ENCODE measurements at regions not wholly inside any gene's neighbourhood (a gene's known extent, or its start where the extent isn't known, plus 50 kb on each side); places are given as distances from the start of the nearest gene placed in this dataset.
"Not testable (repeated sequence)": the region's sequence is repeated elsewhere in the genome, so short reads cannot be mapped to it uniquely, and the experiment has no call there.

GRCh38 chr6:6459963-6460362 is 128.6 kb upstream of the LY86 start:
- ATAC-seq, CTCF ChIA-PET: not testable (repeated sequence)

GRCh38 chr6:6460416-6460815 is 128.1 kb upstream of the LY86 start:
- CTCF ChIA-PET = no interaction called here

More at GRCh38 chr6:6459963-6460362, 128.6 kb upstream of the LY86 start:
- H3K27ac ChIP-seq (ENCODE audit: low read depth, low read length); RAD21 ChIA-PET (ENCODE audit: low non-redundant PET in 1 of 2, low total read pairs in 2 of 2, uncharacterized antibody in 2 of 2, unreplicated experiment in 2 of 2); POLR2A ChIA-PET; H3K4me3 ChIP-seq (replicated peaks in 1 of 2; ENCODE audit: low read depth in 1 of 2, low read length in 2 of 2); H4K20me1 ChIP-seq (ENCODE audit: insufficient read depth); H3K79me2 ChIP-seq (ENCODE audit: insufficient read depth, low read length); DNase-seq (ENCODE audit: low read depth, low spot score); intact Hi-C loops (cut with micrococcal nuclease); H3K4me2 ChIP-seq (ENCODE audit: low read length); H3K9ac ChIP-seq (ENCODE audit: low read length); H3K9me2 ChIP-seq (ENCODE audit: insufficient read depth); H2AFZ ChIP-seq (ENCODE audit: low read depth, low read length, poor library complexity, severe bottlenecking); BruUV-seq (replicated peaks); H3K36me3 ChIP-seq (ENCODE audit: control insufficient read depth in 1 of 2, insufficient read depth in 2 of 2, low read length in 2 of 2); H3K9me3 ChIP-seq (ENCODE audit: control insufficient read depth in 1 of 2, insufficient read depth in 1 of 2, low read depth in 1 of 2, low read length in 2 of 2); H3K4me1 ChIP-seq (ENCODE audit: control insufficient read depth in 1 of 2, insufficient read depth in 2 of 2, low read length in 2 of 2): not testable (repeated sequence)
- peaks cover 26% of the 10 kb centered on the region; the same call in 1 of the 2 replicates for H3K27me3 ChIP-seq (ENCODE audit: insufficient read depth, low read length)

More at GRCh38 chr6:6460416-6460815, 128.1 kb upstream of the LY86 start:
- TF ChIP-seq EGR1 (IDR thresholded peaks at IDR 0.05; ENCODE audit: low read depth) (no peak), ZFX (IDR thresholded peaks at IDR 0.05) (no peak), JUND (IDR thresholded peaks at IDR 0.05) (no peak), POLR2A (IDR thresholded peaks at IDR 0.05; ENCODE audit: borderline replicate concordance, extremely low read depth, insufficient read depth, insufficient read length) (no peak), ATF3 (IDR thresholded peaks at IDR 0.05) (no peak), REST (IDR thresholded peaks at IDR 0.05; ENCODE audit: low read depth) (no peak), CEBPB (IDR thresholded peaks at IDR 0.05; ENCODE audit: low read depth) (no peak), ELF1 (IDR thresholded peaks at IDR 0.05; ENCODE audit: borderline replicate concordance, low read depth) (no peak), SRF (IDR thresholded peaks at IDR 0.05; ENCODE audit: low read depth) (no peak), RAD21 (IDR thresholded peaks at IDR 0.05; ENCODE audit: low read depth) (no peak), POLR2AphosphoS5 (IDR thresholded peaks at IDR 0.05; ENCODE audit: low read depth, low read length) (no peak), SIN3A (IDR thresholded peaks at IDR 0.05; ENCODE audit: low read depth) (no peak), MAX (IDR thresholded peaks at IDR 0.05) (no peak), SP1 (IDR thresholded peaks at IDR 0.05; ENCODE audit: low read depth) (no peak), EZH2 (IDR thresholded peaks at IDR 0.05) (no peak)
- intact Hi-C loops (cut with micrococcal nuclease) = no loop called here
- no peak overlapping the region for H3K27ac ChIP-seq (ENCODE audit: low read depth, low read length)
- no peaks in the 10 kb centered on the region for H3K36me3 ChIP-seq (ENCODE audit: control insufficient read depth in 1 of 2, insufficient read depth in 2 of 2, low read length in 2 of 2)
- ChIA-PET POLR2A (no interaction called here), RAD21 (ENCODE audit: low non-redundant PET in 1 of 2, low total read pairs in 2 of 2, uncharacterized antibody in 2 of 2, unreplicated experiment in 2 of 2) (no interaction called here)
- H2AFZ ChIP-seq (ENCODE audit: low read depth, low read length, poor library complexity, severe bottlenecking) = no peak overlapping the region
- no peak overlapping the region for H3K9ac ChIP-seq (ENCODE audit: low read length)
- H3K4me1 ChIP-seq (ENCODE audit: control insufficient read depth in 1 of 2, insufficient read depth in 2 of 2, low read length in 2 of 2) = no peaks in the 10 kb centered on the region
- H3K9me3 ChIP-seq (ENCODE audit: control insufficient read depth in 1 of 2, insufficient read depth in 1 of 2, low read depth in 1 of 2, low read length in 2 of 2) = no peaks in the 10 kb centered on the region
- no peaks in the 10 kb centered on the region for H4K20me1 ChIP-seq (ENCODE audit: insufficient read depth)
- no peak for ATAC-seq
- H3K4me3 ChIP-seq (replicated peaks in 1 of 2; ENCODE audit: low read depth in 1 of 2, low read length in 2 of 2) = no peak overlapping the region
- peaks cover 29% of the 10 kb centered on the region; the same call in 1 of the 2 replicates for H3K27me3 ChIP-seq (ENCODE audit: insufficient read depth, low read length)
- no peak overlapping the region for H3K4me2 ChIP-seq (ENCODE audit: low read length)
- H3K9me2 ChIP-seq (ENCODE audit: insufficient read depth) = no peaks in the 10 kb centered on the region
- no peaks in the 10 kb centered on the region for H3K79me2 ChIP-seq (ENCODE audit: insufficient read depth, low read length)
- no TSS peak for BruUV-seq (replicated peaks)
- DNase-seq (ENCODE audit: low read depth, low spot score) = no peak

All from HCT116 (cell line).